DOHH2 (cell line): ENCODE measurements at regions not wholly inside any gene's neighbourhood (a gene's known extent, or its start where the extent isn't known, plus 50 kb on each side); places are given as distances from the start of the nearest gene placed in this dataset.

Source experiments
- H3F3A ChIP-seq: fragments of 200-600 bp; sonication (generic), shearing (Covaris generic); 2 replicates; pipeline ENCODE4 v1.6.0; 2016; ENCODE audit warnings: antibody characterized with exemption, mild to moderate bottlenecking; ENCODE audit not compliant: control insufficient read depth, insufficient read depth
- H3K27ac ChIP-seq: fragments of 200-600 bp; sonication (generic); 2 replicates; pipeline ENCODE4 v1.5.1; 2014; ENCODE audit warnings: low read depth, mild to moderate bottlenecking, low read length, moderate library complexity
- H3K27me3 ChIP-seq: fragments of 200-600 bp; sonication (generic); 2 replicates; pipeline ENCODE4 v1.6.1; 2014; ENCODE audit warnings: mild to moderate bottlenecking, low read length, mixed read lengths; ENCODE audit not compliant: control insufficient read depth
- H3K36me3 ChIP-seq: fragments of 200-600 bp; sonication (generic); 2 replicates; pipeline ENCODE4 v1.6.1; 2014; ENCODE audit warnings: mild to moderate bottlenecking, low read length, moderate library complexity, mixed read lengths; ENCODE audit not compliant: control insufficient read depth
- H3K4me1 ChIP-seq: fragments of 200-600 bp; sonication (generic); 2 replicates; pipeline ENCODE4 v1.6.1; 2014; ENCODE audit warnings: mild to moderate bottlenecking, low read length, mixed read lengths; ENCODE audit not compliant: control insufficient read depth
- H3K4me2 ChIP-seq: fragments of 200-600 bp; sonication (generic); 2 replicates; pipeline ENCODE4 v1.6.0; 2014; ENCODE audit warnings: mild to moderate bottlenecking, low read length, moderate library complexity
- H3K4me3 ChIP-seq: fragments of 200-600 bp; sonication (generic); 2 replicates; pipeline ENCODE4 v1.5.1; 2014; ENCODE audit warnings: mild to moderate bottlenecking, low read length, mixed read lengths
- H3K79me2 ChIP-seq: fragments of 200-600 bp; sonication (generic); 2 replicates; pipeline ENCODE4 v1.6.1; 2014; ENCODE audit warnings: mild to moderate bottlenecking, low read length, mixed read lengths; ENCODE audit not compliant: control insufficient read depth
- H3K9me2 ChIP-seq: fragments of 200-600 bp; sonication (generic); replicated peaks from 2 replicates; pipeline ENCODE4 v1.6.1; 2014; ENCODE audit warnings: mild to moderate bottlenecking, low read length, mixed read lengths; ENCODE audit not compliant: control insufficient read depth
- H3K9me3 ChIP-seq: fragments of 200-600 bp; sonication (generic); 2 replicates; pipeline ENCODE4 v1.6.1; 2014; ENCODE audit warnings: antibody characterized with exemption, low read length, mixed read lengths; ENCODE audit not compliant: control insufficient read depth, insufficient read depth
- H4K20me1 ChIP-seq: fragments of 200-600 bp; sonication (generic); 2 replicates; pipeline ENCODE4 v1.6.0; 2014; ENCODE audit warnings: low read depth, mild to moderate bottlenecking, antibody characterized with exemption, low read length, moderate library complexity; ENCODE audit not compliant: control insufficient read depth, insufficient read depth
- CTCF ChIP-seq: fragments of 200-600 bp; sonication (generic); IDR thresholded peaks from one replicate; pipeline ENCODE4 v1.5.1; 2014; ENCODE audit warnings: antibody characterized with exemption, mild to moderate bottlenecking, low read depth, low read length; ENCODE audit not compliant: poor library complexity, severe bottlenecking
- EZH2phosphoT487 ChIP-seq: fragments of 200-600 bp; sonication (generic); IDR thresholded peaks from 2 replicates; pipeline ENCODE4 v1.6.1; 2017; ENCODE audit warnings: borderline replicate concordance, mild to moderate bottlenecking, antibody characterized with exemption, low read length, moderate library complexity, mixed read lengths

- Histone ChIP-seq H3K79me2 (no peaks in the 10 kb centered on the region), H3K27ac (no peak overlapping the region)
- no peak for TF ChIP-seq EZH2phosphoT487
- no peak for TF ChIP-seq CTCF
These were observed 1585.7 kb downstream of the BRINP3 start for GRCh38 chr1:188891958-188892357.

GRCh38 chr1:188895611-188896010 lies 1582.1 kb downstream of the BRINP3 start:
- no peaks in the 10 kb centered on the region for H3F3A ChIP-seq
- H3K36me3 ChIP-seq = no peaks in the 10 kb centered on the region
- H4K20me1 ChIP-seq = no peaks in the 10 kb centered on the region
- no peaks in the 10 kb centered on the region for H3K79me2 ChIP-seq
- no peaks in the 10 kb centered on the region for H3K9me3 ChIP-seq
- no peaks in the 10 kb centered on the region for H3K9me2 ChIP-seq
- H3K27ac ChIP-seq = no peak overlapping the region
- no peaks in the 10 kb centered on the region for H3K27me3 ChIP-seq
- H3K4me1 ChIP-seq = no peaks in the 10 kb centered on the region
- TF ChIP-seq CTCF (no peak), EZH2phosphoT487 (no peak)
- H3K4me3 ChIP-seq = no peak overlapping the region
- H3K4me2 ChIP-seq = no peak overlapping the region

More at GRCh38 chr1:188891958-188892357, 1585.7 kb downstream of the BRINP3 start:
- Histone ChIP-seq H3K27me3 (no peaks in the 10 kb centered on the region), H3K4me1 (no peaks in the 10 kb centered on the region), H3K4me2 (no peak overlapping the region), H3K4me3 (no peak overlapping the region), H3K9me2 (no peaks in the 10 kb centered on the region), H3K36me3 (no peaks in the 10 kb centered on the region), H3F3A (no peaks in the 10 kb centered on the region), H3K9me3 (no peaks in the 10 kb centered on the region), H4K20me1 (no peaks in the 10 kb centered on the region)

GRCh38 chr1:188903241-188903640 lies 1574.4 kb downstream of the BRINP3 start:
- no peaks in the 10 kb centered on the region for H3K27me3 ChIP-seq
- H3K4me3 ChIP-seq = no peak overlapping the region
- H3K36me3 ChIP-seq = no peaks in the 10 kb centered on the region
- no peaks in the 10 kb centered on the region; the same call in 1 of the 2 replicates for H3K9me2 ChIP-seq
- H3K4me2 ChIP-seq = no peak overlapping the region
- no peaks in the 10 kb centered on the region for H4K20me1 ChIP-seq
- no peaks in the 10 kb centered on the region for H3F3A ChIP-seq
- H3K4me1 ChIP-seq = no peaks in the 10 kb centered on the region
- no peaks in the 10 kb centered on the region for H3K79me2 ChIP-seq
- no peaks in the 10 kb centered on the region for H3K9me3 ChIP-seq
- TF ChIP-seq EZH2phosphoT487 (no peak), CTCF (no peak)
- no peak overlapping the region for H3K27ac ChIP-seq
